Panc1 (cell line): ENCODE measurements at regions not wholly inside any gene's neighbourhood (a gene's known extent, or its start where the extent isn't known, plus 50 kb on each side); places are given as distances from the start of the nearest gene placed in this dataset.

Experiments
- ATAC-seq: fragments of 200-7000 bp; cut with Tn5 transposase; 2 replicates; pipeline ENCODE4 v1.9.1; 2020; ENCODE audit warnings: mild to moderate bottlenecking, moderate library complexity
- BruUV-seq: library from RNA; stranded (reverse); fragments of 400-500 nt; replicated peaks from 2 replicates; lab custom pipeline; 2021; lab: Mats Ljungman, UMichigan
- CTCF ChIA-PET: fragments of 300-600 bp; sonication (Branson Sonifier 250); formaldehyde crosslinking; loops from one replicate; lab custom pipeline; 2022; ENCODE audit warnings: antibody characterized with exemption; lab: Charles Lee
- POLR2A ChIA-PET: fragments of 300-600 bp; sonication (Branson Sonifier 250); formaldehyde crosslinking; loops from one replicate; lab custom pipeline; 2022; ENCODE audit warnings: antibody characterized with exemption; lab: Charles Lee
- DNase-seq: peaks from one replicate; pipeline ENCODE4 v3.0.0-alpha.2; 2010; ENCODE audit warnings: low read depth, low spot score
- H3K27ac ChIP-seq: 2 replicates; pipeline ENCODE4 v1.5.1; 2011; ENCODE audit warnings: mild to moderate bottlenecking, low read length, inconsistent platforms
- H3K27me3 ChIP-seq: fragments of 200-500 bp; sonication (Bioruptor generic); 2 replicates; pipeline ENCODE4 v1.6.0; 2014; ENCODE audit warnings: low read length, inconsistent platforms; ENCODE audit not compliant: control insufficient read depth, insufficient read depth
- H3K36me3 ChIP-seq: fragments of 200-500 bp; sonication (Bioruptor generic); 2 replicates; pipeline ENCODE4 v1.5.1; 2014; ENCODE audit warnings: inconsistent platforms, mild to moderate bottlenecking, low read length, moderate library complexity; ENCODE audit not compliant: control insufficient read depth, insufficient read depth
- H3K4me1 ChIP-seq: 2 replicates; pipeline ENCODE4 v1.5.1; 2011; ENCODE audit warnings: inconsistent platforms, mild to moderate bottlenecking, low read length, moderate library complexity; ENCODE audit not compliant: control insufficient read depth, insufficient read depth
- H3K4me3 ChIP-seq, 2 experiments: 2 replicates each; pipeline ENCODE4 v1.5.1; 2011 to 2012; ENCODE audit warnings: low read depth in 2 of 2, low read length in 2 of 2, mild to moderate bottlenecking in 2 of 2, inconsistent platforms in 1 of 2, moderate library complexity in 1 of 2
- H3K9me3 ChIP-seq: fragments of 200-500 bp; sonication (Bioruptor generic); 2 replicates; pipeline ENCODE4 v1.5.1; 2014; ENCODE audit warnings: low read depth, mild to moderate bottlenecking, inconsistent platforms, low read length, moderate library complexity; ENCODE audit not compliant: control insufficient read depth, insufficient read depth
- POLR2AphosphoS5 ChIP-seq: IDR thresholded peaks from 2 replicates; pipeline ENCODE4 v1.6.1; 2012; ENCODE audit warnings: mild to moderate bottlenecking, low read depth, low read length, moderate library complexity
- SIN3A ChIP-seq: IDR thresholded peaks from 2 replicates; pipeline ENCODE4 v1.6.1; 2012; ENCODE audit warnings: low read depth, mild to moderate bottlenecking, low read length, moderate library complexity, borderline replicate concordance; ENCODE audit not compliant: insufficient read depth
- TCF7L2 ChIP-seq: IDR thresholded peaks from 2 replicates; pipeline ENCODE4 v1.6.1; 2011; ENCODE audit warnings: mild to moderate bottlenecking, low read depth, low read length, inconsistent platforms
- in situ Hi-C: cut with HindIII; loops from 2 replicates; pipeline ENCODE4 v1.10.0; 2016; ENCODE audit warnings: low sequenced_read_pairs, low pct_unique_long_range_greater_than_20kb
- intact Hi-C: fragments of 100-400 bp; cut with micrococcal nuclease; formaldehyde crosslinking; loops from one replicate; pipeline ENCODE4 v1.10.0; 2022; ENCODE audit not compliant: unreplicated experiment
- TF ChIP-seq, protein P1 (sequence below): fragments of 450-650 bp; IDR thresholded peaks from 2 replicates; pipeline ENCODE4 v1.5.1; 2017; ENCODE audit warnings: mild to moderate bottlenecking
- TF ChIP-seq, protein P2 (sequence below), 2 experiments: IDR thresholded peaks; 2 replicates each; pipeline ENCODE4 v1.6.1; 2011 to 2012; ENCODE audit warnings: low read depth in 2 of 2, control low read depth in 1 of 2, low read length in 1 of 2, mild to moderate bottlenecking in 1 of 2, moderate library complexity in 1 of 2; ENCODE audit not compliant: insufficient read depth in 1 of 2

DNA sequence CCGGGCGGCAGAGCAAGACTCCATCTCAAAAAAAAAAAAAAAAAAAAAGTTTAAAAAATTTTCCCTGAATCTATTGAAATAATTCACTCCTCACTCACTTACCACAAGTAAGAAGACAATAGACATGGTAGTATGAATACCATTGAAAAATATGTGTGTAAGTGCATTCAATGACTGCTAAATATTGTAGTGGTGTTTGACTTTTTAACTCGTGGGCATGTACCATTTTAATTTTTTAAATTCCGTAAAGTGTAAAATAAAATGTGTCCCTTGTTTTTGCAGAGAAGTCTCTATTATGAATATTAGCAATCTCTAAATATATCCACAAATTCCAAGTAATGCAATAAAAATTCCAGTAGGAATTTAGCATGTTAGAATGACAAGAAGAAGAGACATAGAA is 134.1 kb downstream of the COPS8 start:
- Histone ChIP-seq H3K4me3 (no peak overlapping the region), H3K27me3 (no peaks in the 10 kb centered on the region), H3K9me3 (no peaks in the 10 kb centered on the region; the same call in 1 of the 2 replicates), H3K36me3 (no peaks in the 10 kb centered on the region), H3K4me1 (peaks cover 36% of the 10 kb centered on the region), H3K27ac (peak overlapping the region; percentile 96; the same call in 1 of the 2 replicates)
- CTCF ChIA-PET = no interaction called here
- no peak for ATAC-seq
- POLR2A ChIA-PET = no interaction called here
- BruUV-seq = no TSS peak
- DNase-seq = no peak
- TF ChIP-seq SIN3A (no peak), TCF7L2 (no peak), POLR2AphosphoS5 (no peak)
- TF ChIP-seq, protein P1, sequence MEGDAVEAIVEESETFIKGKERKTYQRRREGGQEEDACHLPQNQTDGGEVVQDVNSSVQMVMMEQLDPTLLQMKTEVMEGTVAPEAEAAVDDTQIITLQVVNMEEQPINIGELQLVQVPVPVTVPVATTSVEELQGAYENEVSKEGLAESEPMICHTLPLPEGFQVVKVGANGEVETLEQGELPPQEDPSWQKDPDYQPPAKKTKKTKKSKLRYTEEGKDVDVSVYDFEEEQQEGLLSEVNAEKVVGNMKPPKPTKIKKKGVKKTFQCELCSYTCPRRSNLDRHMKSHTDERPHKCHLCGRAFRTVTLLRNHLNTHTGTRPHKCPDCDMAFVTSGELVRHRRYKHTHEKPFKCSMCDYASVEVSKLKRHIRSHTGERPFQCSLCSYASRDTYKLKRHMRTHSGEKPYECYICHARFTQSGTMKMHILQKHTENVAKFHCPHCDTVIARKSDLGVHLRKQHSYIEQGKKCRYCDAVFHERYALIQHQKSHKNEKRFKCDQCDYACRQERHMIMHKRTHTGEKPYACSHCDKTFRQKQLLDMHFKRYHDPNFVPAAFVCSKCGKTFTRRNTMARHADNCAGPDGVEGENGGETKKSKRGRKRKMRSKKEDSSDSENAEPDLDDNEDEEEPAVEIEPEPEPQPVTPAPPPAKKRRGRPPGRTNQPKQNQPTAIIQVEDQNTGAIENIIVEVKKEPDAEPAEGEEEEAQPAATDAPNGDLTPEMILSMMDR = no peak
- TF ChIP-seq, protein P2, sequence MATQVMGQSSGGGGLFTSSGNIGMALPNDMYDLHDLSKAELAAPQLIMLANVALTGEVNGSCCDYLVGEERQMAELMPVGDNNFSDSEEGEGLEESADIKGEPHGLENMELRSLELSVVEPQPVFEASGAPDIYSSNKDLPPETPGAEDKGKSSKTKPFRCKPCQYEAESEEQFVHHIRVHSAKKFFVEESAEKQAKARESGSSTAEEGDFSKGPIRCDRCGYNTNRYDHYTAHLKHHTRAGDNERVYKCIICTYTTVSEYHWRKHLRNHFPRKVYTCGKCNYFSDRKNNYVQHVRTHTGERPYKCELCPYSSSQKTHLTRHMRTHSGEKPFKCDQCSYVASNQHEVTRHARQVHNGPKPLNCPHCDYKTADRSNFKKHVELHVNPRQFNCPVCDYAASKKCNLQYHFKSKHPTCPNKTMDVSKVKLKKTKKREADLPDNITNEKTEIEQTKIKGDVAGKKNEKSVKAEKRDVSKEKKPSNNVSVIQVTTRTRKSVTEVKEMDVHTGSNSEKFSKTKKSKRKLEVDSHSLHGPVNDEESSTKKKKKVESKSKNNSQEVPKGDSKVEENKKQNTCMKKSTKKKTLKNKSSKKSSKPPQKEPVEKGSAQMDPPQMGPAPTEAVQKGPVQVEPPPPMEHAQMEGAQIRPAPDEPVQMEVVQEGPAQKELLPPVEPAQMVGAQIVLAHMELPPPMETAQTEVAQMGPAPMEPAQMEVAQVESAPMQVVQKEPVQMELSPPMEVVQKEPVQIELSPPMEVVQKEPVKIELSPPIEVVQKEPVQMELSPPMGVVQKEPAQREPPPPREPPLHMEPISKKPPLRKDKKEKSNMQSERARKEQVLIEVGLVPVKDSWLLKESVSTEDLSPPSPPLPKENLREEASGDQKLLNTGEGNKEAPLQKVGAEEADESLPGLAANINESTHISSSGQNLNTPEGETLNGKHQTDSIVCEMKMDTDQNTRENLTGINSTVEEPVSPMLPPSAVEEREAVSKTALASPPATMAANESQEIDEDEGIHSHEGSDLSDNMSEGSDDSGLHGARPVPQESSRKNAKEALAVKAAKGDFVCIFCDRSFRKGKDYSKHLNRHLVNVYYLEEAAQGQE (IDR thresholded peaks at IDR 0.05; ENCODE audit: insufficient read depth in 1 of 2, low read depth in 2 of 2, low read length in 1 of 2) = no peak
- intact Hi-C loops = loop anchor here (5.0 kb wide), 1 partner anchor 48 kb away; no protein-coding TSS in a partner anchor
- in situ Hi-C loops = no loop called here

DNA sequence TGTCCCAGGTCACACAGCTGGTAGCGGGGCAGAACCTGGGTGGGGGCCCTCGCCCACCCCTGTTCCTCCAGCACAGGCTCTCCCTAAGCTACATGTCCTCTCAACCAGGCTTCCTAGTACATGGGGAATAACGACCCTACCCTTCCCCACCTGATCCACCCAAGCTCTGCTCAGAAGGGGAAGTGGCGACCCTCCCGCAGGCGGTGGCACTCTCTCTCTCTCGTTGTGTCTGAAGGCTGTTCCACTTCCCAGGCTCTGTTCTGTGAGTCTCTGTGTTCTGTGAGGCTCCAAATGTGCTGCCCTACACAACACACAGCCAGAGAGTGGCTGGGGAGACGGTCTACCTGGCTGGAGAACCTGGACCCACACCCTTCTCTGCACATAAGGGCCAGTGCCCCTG is 135.8 kb downstream of the COPS8 start:
- CTCF ChIA-PET = no interaction called here
- no peak for DNase-seq
- TF ChIP-seq TCF7L2 (no peak), SIN3A (no peak), POLR2AphosphoS5 (no peak)

DNA sequence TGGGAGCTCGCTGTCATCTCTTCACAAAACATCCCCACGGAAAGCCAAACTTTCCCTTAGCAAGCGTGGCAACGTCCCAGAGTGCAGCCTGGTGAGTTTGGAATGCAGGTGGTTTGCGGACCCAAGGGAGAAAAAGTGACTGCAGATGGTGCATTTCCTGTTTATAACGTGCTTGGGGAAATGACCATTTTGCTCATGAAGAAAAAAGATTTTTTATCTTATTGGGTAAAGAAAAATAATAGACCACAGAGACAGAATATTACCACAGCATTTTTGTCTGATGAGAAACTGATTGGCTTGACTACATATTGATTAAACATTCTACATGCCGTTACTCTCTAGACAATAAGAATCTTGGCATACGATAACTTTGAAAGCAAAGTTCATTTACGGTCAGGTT is 136.5 kb downstream of the COPS8 start:
- Histone ChIP-seq H3K4me3 (peak overlapping the region in 1 of 2 experiments; percentile 15; a peak in 1 of 4 replicates), H3K27ac (peak overlapping the region; percentile 96), H3K4me1 (peaks cover 36% of the 10 kb centered on the region), H3K27me3 (no peaks in the 10 kb centered on the region), H3K36me3 (no peaks in the 10 kb centered on the region), H3K9me3 (no peaks in the 10 kb centered on the region)
- ATAC-seq = peak; percentile 70
- in situ Hi-C loops = no loop called here
- ChIA-PET POLR2A (no interaction called here), CTCF (interaction anchor here (0.5 kb wide), 1 partner anchor 291 kb away, joined by 3 read pairs; no protein-coding TSS in a partner anchor)
- TF ChIP-seq, protein P1 = no peak
- TF ChIP-seq, protein P2 (IDR thresholded peaks at IDR 0.05; ENCODE audit: insufficient read depth in 1 of 2, low read depth in 2 of 2, low read length in 1 of 2) = no peak
- TF ChIP-seq POLR2AphosphoS5 (no peak; the same call in none of the 2 replicates), SIN3A (no peak), TCF7L2 (no peak)
- no peak for DNase-seq
- no TSS peak for BruUV-seq
- intact Hi-C loops = loop anchor here (5.0 kb wide), 1 partner anchor 50 kb away; no protein-coding TSS in a partner anchor

More for the DNA sequence above, 135.8 kb downstream of the COPS8 start:
- Histone ChIP-seq H3K27ac (peak overlapping the region; percentile 96), H3K9me3 (no peaks in the 10 kb centered on the region; the same call in 1 of the 2 replicates), H3K36me3 (no peaks in the 10 kb centered on the region), H3K27me3 (no peaks in the 10 kb centered on the region), H3K4me3 (no peak overlapping the region), H3K4me1 (peaks cover 36% of the 10 kb centered on the region)
- in situ Hi-C loops (no loop called here), intact Hi-C loops (loop anchor here (5.0 kb wide), 1 partner anchor 49 kb away; no protein-coding TSS in a partner anchor)
- ATAC-seq = no peak
- POLR2A ChIA-PET = no interaction called here
- BruUV-seq = no TSS peak
